SK-N-SH treated with all-trans-retinoic acid at 6 μM for 48 hours (cell line): ENCODE measurements at regions not wholly inside any gene's neighbourhood (a gene's known extent, or its start where the extent isn't known, plus 50 kb on each side); places are given as distances from the start of the nearest gene placed in this dataset.

ENCODE experiments used
- ATAC-seq: fragments of 200-7000 bp; cut with Tn5 transposase; 3 replicates; pipeline ENCODE4 v1.9.1; 2020; ENCODE audit warnings: mild to moderate bottlenecking, moderate library complexity
- ARNTL ChIP-seq: fragments of 450-650 bp; formaldehyde crosslinking; IDR thresholded peaks from 2 replicates; pipeline ENCODE4 v1.5.0; 2020; ENCODE audit warnings: low read depth, mild to moderate bottlenecking, moderate library complexity, borderline replicate concordance
- BACH2 ChIP-seq: fragments of 250-450 bp; sonication (Bioruptor Pico); IDR thresholded peaks from 2 replicates; pipeline ENCODE4 v1.9.0; 2021; ENCODE audit warnings: mild to moderate bottlenecking, borderline replicate concordance
- CSDC2 ChIP-seq: fragments of 250-450 bp; sonication (Bioruptor Pico); IDR thresholded peaks from 2 replicates; pipeline ENCODE4 v1.5.0; 2020; ENCODE audit warnings: mild to moderate bottlenecking, moderate library complexity
- CSRNP3 ChIP-seq: fragments of 250-450 bp; sonication (Bioruptor Pico); IDR thresholded peaks from 2 replicates; pipeline ENCODE4 v1.5.1; 2021; ENCODE audit warnings: mild to moderate bottlenecking, moderate library complexity
- ESRRG ChIP-seq: fragments of 250-450 bp; sonication (Bioruptor Pico); IDR thresholded peaks from 2 replicates; pipeline ENCODE4 v1.6.1; 2021; ENCODE audit warnings: mild to moderate bottlenecking
- GLIS3 ChIP-seq: fragments of 250-450 bp; sonication (Bioruptor Pico); IDR thresholded peaks from 2 replicates; pipeline ENCODE4 v1.5.0; 2020; ENCODE audit warnings: mild to moderate bottlenecking, moderate library complexity
- ISL1 ChIP-seq: fragments of 250-450 bp; sonication (Bioruptor Pico); IDR thresholded peaks from 2 replicates; pipeline ENCODE4 v2.1.2; 2022; ENCODE audit warnings: mild to moderate bottlenecking, moderate library complexity
- OSR1 ChIP-seq: fragments of 250-450 bp; sonication (Bioruptor Pico); IDR thresholded peaks from 2 replicates; pipeline ENCODE4 v1.8.0; 2022; ENCODE audit warnings: moderate library complexity, mild to moderate bottlenecking, inconsistent platforms
- POU6F1 ChIP-seq: fragments of 250-450 bp; sonication (Bioruptor Pico); IDR thresholded peaks from 2 replicates; pipeline ENCODE4 v1.8.0; 2021; ENCODE audit warnings: low read depth, mild to moderate bottlenecking, moderate library complexity, borderline replicate concordance
- PPARA ChIP-seq: fragments of 250-450 bp; sonication (Bioruptor Pico); IDR thresholded peaks from 2 replicates; pipeline ENCODE4 v1.5.0; 2020; ENCODE audit warnings: mild to moderate bottlenecking, borderline replicate concordance
- RARB ChIP-seq: fragments of 250-450 bp; sonication (Bioruptor Pico); IDR thresholded peaks from 2 replicates; pipeline ENCODE4 v1.8.0; 2021; ENCODE audit warnings: mild to moderate bottlenecking, moderate library complexity
- TCF4 ChIP-seq: fragments of 250-450 bp; sonication (Bioruptor Pico); IDR thresholded peaks from 2 replicates; pipeline ENCODE4 v1.8.0; 2021; ENCODE audit warnings: mild to moderate bottlenecking, moderate library complexity, borderline replicate concordance
- TOX ChIP-seq: fragments of 250-450 bp; sonication (Bioruptor Pico); IDR thresholded peaks from 2 replicates; pipeline ENCODE4 v1.8.0; 2021; ENCODE audit warnings: mild to moderate bottlenecking, moderate library complexity, borderline replicate concordance
- TSHZ2 ChIP-seq: fragments of 250-450 bp; sonication (Bioruptor Pico); IDR thresholded peaks from 2 replicates; pipeline ENCODE4 v1.5.0; 2020; ENCODE audit warnings: mild to moderate bottlenecking, moderate library complexity
- ZC3H10 ChIP-seq: fragments of 250-450 bp; sonication (Bioruptor Pico); IDR thresholded peaks from 2 replicates; pipeline ENCODE4 v1.5.1; 2021; ENCODE audit warnings: mild to moderate bottlenecking, moderate library complexity
- ZFP3 ChIP-seq: fragments of 250-450 bp; sonication (Bioruptor Pico); IDR thresholded peaks from 2 replicates; pipeline ENCODE4 v1.5.0; 2020; ENCODE audit warnings: mild to moderate bottlenecking, moderate library complexity
- ZFP30 ChIP-seq: fragments of 450-650 bp; formaldehyde crosslinking; IDR thresholded peaks from 2 replicates; pipeline ENCODE4 v1.5.0; 2022; ENCODE audit warnings: mild to moderate bottlenecking, moderate library complexity
- ZNF70 ChIP-seq: fragments of 450-650 bp; formaldehyde crosslinking; IDR thresholded peaks from 2 replicates; pipeline ENCODE4 v1.5.0; 2020; ENCODE audit warnings: mild to moderate bottlenecking, moderate library complexity
- ZNF8 ChIP-seq: fragments of 450-650 bp; formaldehyde crosslinking; IDR thresholded peaks from 2 replicates; pipeline ENCODE4 v1.5.0; 2020; ENCODE audit warnings: mild to moderate bottlenecking, moderate library complexity

GRCh38 chr10:124157271-124157681 is 63.9 kb upstream of the CHST15 start:
- no peak for TF ChIP-seq PPARA
- TF ChIP-seq ZFP3: no peak
- no peak for TF ChIP-seq ZNF8 (CRISPR knock-in tag)
- TF ChIP-seq ZC3H10 (CRISPR knock-in tag): no peak
- no peak for TF ChIP-seq ARNTL (CRISPR knock-in tag)
- no peak for TF ChIP-seq CSDC2
- no peak for TF ChIP-seq BACH2
- TF ChIP-seq CSRNP3 (CRISPR knock-in tag): no peak
- TF ChIP-seq ZNF70: no peak
- TF ChIP-seq POU6F1 (CRISPR knock-in tag): no peak
- TF ChIP-seq GLIS3 (CRISPR knock-in tag): no peak
- ATAC-seq: no peak

- TF ChIP-seq BACH2: no peak
- no peak for TF ChIP-seq ZNF8 (CRISPR knock-in tag)
- TF ChIP-seq POU6F1 (CRISPR knock-in tag): no peak
- TF ChIP-seq ZC3H10 (CRISPR knock-in tag): no peak
- TF ChIP-seq TOX: no peak
- no peak for TF ChIP-seq TSHZ2 (CRISPR knock-in tag)
- no peak for TF ChIP-seq OSR1 (CRISPR knock-in tag)
- TF ChIP-seq CSDC2: no peak
- TF ChIP-seq ZFP30 (CRISPR knock-in tag): no peak
- no peak for TF ChIP-seq TCF4 (CRISPR knock-in tag)
- no peak for TF ChIP-seq ZNF70
- TF ChIP-seq CSRNP3 (CRISPR knock-in tag): no peak
- no peak for TF ChIP-seq PPARA
- no peak for TF ChIP-seq GLIS3 (CRISPR knock-in tag)
- TF ChIP-seq ISL1 (CRISPR knock-in tag): no peak
- TF ChIP-seq ESRRG: no peak
- ATAC-seq: no peak
These were observed 63.3 kb upstream of the CHST15 start for GRCh38 chr10:124156524-124157260.

GRCh38 chr10:124155781-124156435 is 62.5 kb upstream of the CHST15 start:
- TF ChIP-seq OSR1 (CRISPR knock-in tag): no peak
- no peak for TF ChIP-seq ZNF8 (CRISPR knock-in tag)
- TF ChIP-seq RARB: no peak
- TF ChIP-seq CSRNP3 (CRISPR knock-in tag): no peak
- no peak for ATAC-seq
